ENCODE measurements at regions not wholly inside any gene's neighbourhood (a gene's known extent, or its start where the extent isn't known, plus 50 kb on each side); places are given as distances from the start of the nearest gene placed in this dataset.

- intact Hi-C loops (cut with DNase I) = no loop called here
- DNase-seq (ENCODE audit: low spot score) (no peak), ATAC-seq (no peak)
Observed at GRCh38 chr20:11000416-11000815, 326.6 kb upstream of the JAG1 start.

DNA sequence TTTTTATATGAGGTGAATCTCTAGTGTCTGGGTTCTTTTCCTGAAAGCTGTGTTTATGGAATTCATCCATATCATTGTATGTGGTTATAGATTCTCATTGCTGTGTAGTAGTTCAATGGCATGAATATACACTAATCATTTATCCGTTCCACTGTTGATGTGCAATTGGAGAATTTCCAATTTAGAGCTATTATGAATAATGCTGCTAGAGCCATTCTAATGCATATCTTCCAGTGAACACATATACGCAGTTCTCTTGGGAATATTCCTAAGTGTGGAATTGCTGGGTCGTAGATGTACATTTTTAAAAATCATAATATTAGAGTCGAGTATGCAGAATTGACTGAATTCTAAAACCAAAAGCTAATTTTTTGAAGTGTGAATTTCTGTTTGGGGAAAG is 327.5 kb upstream of the JAG1 start:
- DNase-seq (ENCODE audit: low spot score) (no peak), ATAC-seq (no peak)
- intact Hi-C loops (cut with DNase I) = no loop called here

DNA sequence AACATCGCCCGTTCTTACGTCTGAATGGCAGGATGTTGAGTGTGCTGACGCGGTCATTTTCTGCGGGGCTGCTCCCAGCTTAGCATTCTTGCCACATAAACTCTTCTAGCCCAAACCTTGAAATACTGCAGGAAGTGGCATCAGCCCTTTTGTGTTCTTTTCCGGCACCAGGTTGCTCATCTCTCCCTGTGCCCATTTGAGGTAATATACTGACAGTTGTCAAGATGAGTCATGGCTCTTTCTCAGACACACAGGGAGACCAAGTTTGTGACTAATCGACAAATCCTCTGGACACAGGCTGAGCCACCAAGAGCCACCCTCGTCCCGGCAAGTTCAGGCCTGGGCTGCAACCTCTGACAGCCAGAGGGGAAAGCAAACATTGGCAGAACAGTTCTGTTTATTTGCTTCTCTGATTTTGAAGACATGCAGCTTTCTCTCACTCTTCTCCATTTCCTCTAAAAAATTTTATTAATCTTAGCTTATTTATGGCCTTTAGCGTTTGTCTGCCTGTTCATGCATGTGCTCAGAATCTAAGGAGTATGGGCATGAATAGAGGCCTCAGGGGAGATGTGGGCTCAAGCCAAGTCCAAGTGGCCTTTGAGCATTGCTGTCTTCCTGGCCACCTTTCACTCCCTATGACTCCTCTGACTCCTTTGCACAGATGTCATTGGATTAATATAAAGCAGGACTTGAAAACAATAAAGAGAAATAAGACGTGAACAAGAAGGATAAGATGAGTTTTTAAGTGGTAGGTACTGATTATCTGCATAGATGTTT is 328.2 kb upstream of the JAG1 start:
- peak; percentile 36 for ATAC-seq
- intact Hi-C loops (cut with DNase I) = no loop called here
- DNase-seq (ENCODE audit: low spot score) = no peak

DNA sequence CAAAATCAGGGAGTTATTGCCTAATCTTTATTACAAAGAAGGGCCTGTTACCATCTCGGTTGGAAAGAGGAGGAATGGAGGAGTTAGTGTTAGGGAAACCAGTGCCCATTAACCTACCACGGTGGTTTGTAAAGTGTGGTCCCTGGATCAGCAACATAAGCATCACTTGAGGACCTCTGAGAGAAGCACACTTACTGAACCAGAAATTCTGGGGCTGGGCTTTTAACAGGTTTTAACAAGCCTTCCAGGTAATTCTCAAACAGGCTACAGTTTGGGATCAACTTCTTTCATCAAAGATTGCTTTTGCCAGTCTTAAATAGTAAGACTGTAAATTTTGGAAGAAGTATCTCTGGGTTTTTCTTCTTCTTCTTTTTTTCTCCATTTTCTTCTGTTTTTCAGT is 329.5 kb upstream of the JAG1 start:
- ATAC-seq = no peak

GRCh38 chr20:11008444-11009033 is 334.7 kb upstream of the JAG1 start:
- ATAC-seq = no peak
- intact Hi-C loops (cut with DNase I) = no loop called here

More for the DNA sequence above, 329.5 kb upstream of the JAG1 start:
- intact Hi-C loops (cut with DNase I) = no loop called here
- no peak for DNase-seq (ENCODE audit: low spot score)

GRCh38 chr20:11011653-11012052 is 337.9 kb upstream of the JAG1 start:
- intact Hi-C loops (cut with DNase I) = no loop called here
- ATAC-seq (no peak), DNase-seq (ENCODE audit: low spot score) (no peak)

More at GRCh38 chr20:11008444-11009033, 334.7 kb upstream of the JAG1 start:
- DNase-seq (ENCODE audit: low spot score) = no peak

DNA sequence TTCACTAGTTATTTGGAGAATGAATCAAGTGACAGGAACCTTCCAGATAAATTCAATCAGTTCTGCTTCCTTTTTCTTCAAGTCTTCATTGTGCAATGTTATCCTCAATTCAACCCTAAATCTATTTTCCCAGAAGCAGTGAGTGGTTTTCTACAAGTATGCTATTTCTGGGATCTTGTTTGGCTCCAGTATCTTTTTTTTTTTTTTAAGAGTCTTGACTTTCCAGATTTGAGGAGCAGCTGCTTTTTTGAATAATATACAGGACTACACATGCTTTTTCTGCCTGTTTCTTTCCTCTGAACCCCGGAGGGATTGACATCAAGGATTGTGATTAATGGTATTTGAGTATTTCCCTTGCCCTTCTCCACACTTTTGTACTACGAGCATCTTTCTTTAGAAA is 339.2 kb upstream of the JAG1 start:
- DNase-seq (ENCODE audit: low spot score) (no peak), ATAC-seq (peak; percentile 90)
- intact Hi-C loops (cut with DNase I) = no loop called here

DNA sequence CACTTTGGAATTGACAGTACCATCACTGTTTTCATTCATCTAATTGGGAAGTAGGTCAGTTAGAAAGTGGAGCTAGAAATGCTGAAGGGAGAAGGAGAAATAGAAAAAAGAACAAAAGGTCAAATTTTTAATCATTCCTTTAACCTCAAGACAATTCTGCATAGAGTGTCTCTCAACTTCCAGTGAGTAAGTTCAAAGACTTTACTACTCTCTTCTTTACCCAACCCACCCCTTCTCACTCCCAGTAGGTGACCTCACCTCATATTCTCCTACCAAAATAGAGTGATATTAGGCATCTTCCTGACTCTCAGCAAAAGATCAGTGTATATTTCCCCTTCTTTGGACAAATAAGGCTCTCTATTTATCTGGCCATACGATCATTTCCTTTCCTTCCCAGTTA is 340.0 kb upstream of the JAG1 start:
- ATAC-seq (peak; percentile 58), DNase-seq (ENCODE audit: low spot score) (no peak)
- intact Hi-C loops (cut with DNase I) = no loop called here

- intact Hi-C loops (cut with DNase I) = no loop called here
- no peak for ATAC-seq
- no peak for DNase-seq (ENCODE audit: low spot score)
Observed at GRCh38 chr20:11015440-11015839, 341.6 kb upstream of the JAG1 start.

DNA sequence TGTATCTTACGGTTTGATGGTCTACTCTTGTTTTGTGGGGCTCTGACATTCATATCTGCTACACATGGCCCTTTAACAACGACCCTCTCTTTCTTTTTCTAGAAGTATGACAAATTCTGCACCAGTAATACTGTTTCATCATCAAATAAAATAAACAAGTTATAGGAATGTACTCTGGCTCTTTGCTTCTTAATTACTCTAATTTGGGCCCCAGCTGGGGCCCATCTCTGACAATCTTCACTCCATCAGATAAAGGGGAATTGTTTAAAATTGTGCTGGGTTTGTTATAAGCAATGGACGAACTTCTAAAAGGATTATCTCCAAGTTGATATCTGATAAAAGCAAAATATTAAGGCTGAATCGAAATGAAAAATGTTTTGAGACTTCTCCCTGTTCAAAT is 343.6 kb upstream of the JAG1 start:
- intact Hi-C loops (cut with DNase I) = no loop called here

GRCh38 chr20:11018668-11019170 is 344.9 kb upstream of the JAG1 start:
- no peak for ATAC-seq
- intact Hi-C loops (cut with DNase I) = no loop called here
- DNase-seq (ENCODE audit: low spot score) = no peak

More for the DNA sequence above, 343.6 kb upstream of the JAG1 start:
- DNase-seq (ENCODE audit: low spot score) (no peak), ATAC-seq (no peak)

GRCh38 chr20:11020712-11021111 is 346.9 kb upstream of the JAG1 start:
- ATAC-seq (no peak), DNase-seq (ENCODE audit: low spot score) (no peak)
- intact Hi-C loops (cut with DNase I) = no loop called here

DNA sequence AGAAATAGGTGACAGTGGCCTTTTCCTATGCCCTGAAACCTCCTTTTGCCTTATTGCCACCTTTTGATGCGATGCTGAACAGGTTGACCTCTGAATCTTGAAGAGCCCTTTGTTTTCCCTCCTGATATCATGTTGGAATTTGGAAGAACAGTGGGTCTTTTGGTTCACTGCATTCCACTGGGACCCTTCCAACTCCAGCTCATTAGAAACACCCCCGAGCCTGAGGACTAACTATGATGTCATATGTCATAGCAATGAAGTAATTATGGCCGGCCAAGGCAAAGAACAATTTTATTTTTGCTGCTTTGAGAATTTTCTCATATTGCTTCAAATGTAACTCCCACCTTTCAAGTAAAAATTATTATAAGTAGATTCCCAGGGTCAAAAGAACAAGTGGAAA is 353.4 kb upstream of the JAG1 start:
- no peak for ATAC-seq
- intact Hi-C loops (cut with DNase I) = no loop called here

DNA sequence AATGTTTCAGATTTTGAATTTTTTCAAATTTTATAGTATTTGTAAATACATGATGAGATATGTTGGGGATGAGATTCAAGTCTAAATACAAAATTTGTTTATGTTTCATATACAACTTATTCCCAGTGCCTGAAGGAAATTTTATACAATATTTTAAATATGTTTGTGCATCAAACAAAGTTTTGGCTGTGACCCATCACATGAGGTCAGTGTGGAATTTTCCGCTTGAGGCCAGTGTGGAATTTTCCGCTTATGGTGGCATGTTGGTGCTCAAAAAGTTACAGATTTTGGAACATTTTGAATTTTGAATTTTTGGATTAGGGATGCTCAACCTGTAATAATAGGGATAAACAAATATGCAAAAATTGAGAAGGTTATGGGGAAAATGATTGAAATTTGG is 356.6 kb upstream of the JAG1 start:
- intact Hi-C loops (cut with DNase I) = no loop called here
- no peak for ATAC-seq
- no peak for DNase-seq (ENCODE audit: low spot score)

More for the DNA sequence above, 353.4 kb upstream of the JAG1 start:
- no peak for DNase-seq (ENCODE audit: low spot score)

GRCh38 chr20:11031300-11031699 is 357.5 kb upstream of the JAG1 start:
- ATAC-seq (no peak), DNase-seq (ENCODE audit: low spot score) (no peak)
- intact Hi-C loops (cut with DNase I) = no loop called here

GRCh38 chr20:11032611-11033010 is 358.8 kb upstream of the JAG1 start:
- DNase-seq (ENCODE audit: low spot score) (no peak), ATAC-seq (no peak)
- intact Hi-C loops (cut with DNase I) = no loop called here

DNA sequence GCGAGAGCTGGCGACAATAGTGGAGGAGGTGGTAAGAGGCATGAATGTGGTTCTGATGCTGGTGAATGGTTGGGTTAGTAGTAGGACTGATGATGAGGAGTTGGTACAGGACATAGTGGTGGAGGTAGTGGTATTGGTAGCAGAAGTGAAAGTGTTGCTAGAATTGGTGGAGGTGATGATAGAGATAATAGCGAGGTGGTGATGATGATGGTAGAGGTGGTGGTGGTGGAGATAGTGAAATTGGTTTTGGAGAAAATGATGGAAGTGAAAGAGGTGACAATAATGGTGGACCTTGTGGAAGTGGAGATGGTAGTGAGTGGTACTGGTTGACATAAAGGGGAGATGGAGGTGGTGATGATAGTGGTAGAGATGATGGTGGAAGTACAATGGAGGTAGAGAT is 360.2 kb upstream of the JAG1 start:
- no peak for ATAC-seq
- no peak for DNase-seq (ENCODE audit: low spot score)
- intact Hi-C loops (cut with DNase I) = no loop called here

GRCh38 chr20:11035211-11035610 is 361.4 kb upstream of the JAG1 start:
- DNase-seq (ENCODE audit: low spot score) (no peak), ATAC-seq (no peak)
- intact Hi-C loops (cut with DNase I) = no loop called here

- no peak for DNase-seq (ENCODE audit: low spot score)
- ATAC-seq = no peak
- intact Hi-C loops (cut with DNase I) = no loop called here
Observed at GRCh38 chr20:11041396-11041795, 367.6 kb upstream of the JAG1 start.

DNA sequence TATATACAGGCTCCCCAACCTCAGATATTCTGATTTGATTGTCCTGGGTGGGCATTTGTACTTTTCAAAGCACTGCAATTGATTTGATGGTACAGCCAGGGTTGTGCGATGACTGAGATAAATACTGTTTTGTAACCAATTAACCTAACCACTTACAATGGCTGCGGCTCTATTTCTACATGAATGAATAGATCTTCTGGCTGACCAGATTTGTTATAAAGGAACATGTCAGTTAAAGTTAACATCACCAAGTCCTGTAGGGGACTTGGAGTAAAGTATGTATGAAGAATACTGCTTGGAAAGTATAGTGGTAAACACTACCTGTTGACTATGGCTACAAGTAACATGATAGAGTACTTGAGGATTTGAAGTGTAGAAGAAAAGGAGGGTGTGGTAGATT is 369.2 kb upstream of the JAG1 start:
- intact Hi-C loops (cut with DNase I) = no loop called here
- no peak for DNase-seq (ENCODE audit: low spot score)
- no peak for ATAC-seq

GRCh38 chr20:11044561-11044960 is 370.8 kb upstream of the JAG1 start:
- intact Hi-C loops (cut with DNase I) = no loop called here
- DNase-seq (ENCODE audit: low spot score) = no peak
- ATAC-seq = no peak
